CD4-positive, CD25-positive, alpha-beta regulatory T cell (primary cell): ENCODE measurements at regions not wholly inside any gene's neighbourhood (a gene's known extent, or its start where the extent isn't known, plus 50 kb on each side); places are given as distances from the start of the nearest gene placed in this dataset.

Experiments
- ATAC-seq, 2 donors: fragments of 150-1000 bp; cut with Tn5 transposase; one replicate each; pipeline ENCODE4 v1.10.0; 2021; ENCODE audit warnings: low read depth in 2 of 2, moderate number of reproducible peaks in 2 of 2, moderate library complexity in 1 of 2
- DNase-seq, 3 donors: peaks; one replicate each; pipeline versions ENCODE4 v3.0.0 to v3.0.0-alpha.2; 2012 to 2022; ENCODE audit warnings: mixed read lengths in 1 of 3
- H3K27ac ChIP-seq: one replicate; pipeline ENCODE4 v1.7.0; 2013; ENCODE audit warnings: mild to moderate bottlenecking, low read length; ENCODE audit not compliant: insufficient read depth, poor library complexity, severe bottlenecking
- H3K27me3 ChIP-seq: one replicate; pipeline ENCODE4 v1.7.0; 2013; ENCODE audit warnings: low read length; ENCODE audit not compliant: control insufficient read depth, insufficient read depth
- H3K36me3 ChIP-seq: one replicate; pipeline ENCODE4 v1.7.0; 2013; ENCODE audit warnings: mild to moderate bottlenecking, low read length, moderate library complexity; ENCODE audit not compliant: control insufficient read depth, insufficient read depth
- H3K4me1 ChIP-seq: 2 replicates; pipeline ENCODE4 v1.7.0; 2013; ENCODE audit warnings: mild to moderate bottlenecking, low read length; ENCODE audit not compliant: insufficient read depth, control insufficient read depth, poor library complexity, severe bottlenecking
- H3K4me3 ChIP-seq: one replicate; pipeline ENCODE4 v1.7.0; 2013; ENCODE audit warnings: low read depth, mild to moderate bottlenecking, low read length, moderate library complexity
- H3K9me3 ChIP-seq, 2 experiments: 1 replicate in 1 of 2; 2 replicates in 1 of 2; pipeline ENCODE4 v1.7.0; 2013; ENCODE audit warnings: low read length in 2 of 2, mild to moderate bottlenecking in 1 of 2, moderate library complexity in 1 of 2; ENCODE audit not compliant: control insufficient read depth in 2 of 2
- H3K27ac Mint-ChIP-seq, 3 donors: one replicate each; pipeline ENCODE4 v1.8.0; 2020 to 2022; ENCODE audit warnings: mild to moderate bottlenecking in 3 of 3, mixed read lengths in 3 of 3, moderate library complexity in 2 of 3
- H3K27me3 Mint-ChIP-seq: one replicate; pipeline ENCODE4 v1.8.0; 2022; ENCODE audit warnings: mild to moderate bottlenecking, mixed read lengths
- H3K36me3 Mint-ChIP-seq: one replicate; pipeline ENCODE4 v1.8.0; 2020; ENCODE audit warnings: mixed read lengths
- H3K4me1 Mint-ChIP-seq, 4 donors: one replicate each; pipeline ENCODE4 v1.8.0; 2020 to 2022; ENCODE audit warnings: mixed read lengths in 4 of 4, mild to moderate bottlenecking in 1 of 4
- H3K4me3 Mint-ChIP-seq, 4 donors: one replicate each; pipeline ENCODE4 v1.8.0; 2020 to 2022; ENCODE audit warnings: mild to moderate bottlenecking in 4 of 4, mixed read lengths in 4 of 4, moderate library complexity in 3 of 4
- H3K9me3 Mint-ChIP-seq, 7 donors: one replicate each; pipeline ENCODE4 v1.8.0; 2020 to 2022; ENCODE audit warnings: mixed read lengths in 7 of 7, mild to moderate bottlenecking in 3 of 7, moderate library complexity in 2 of 7

DNA sequence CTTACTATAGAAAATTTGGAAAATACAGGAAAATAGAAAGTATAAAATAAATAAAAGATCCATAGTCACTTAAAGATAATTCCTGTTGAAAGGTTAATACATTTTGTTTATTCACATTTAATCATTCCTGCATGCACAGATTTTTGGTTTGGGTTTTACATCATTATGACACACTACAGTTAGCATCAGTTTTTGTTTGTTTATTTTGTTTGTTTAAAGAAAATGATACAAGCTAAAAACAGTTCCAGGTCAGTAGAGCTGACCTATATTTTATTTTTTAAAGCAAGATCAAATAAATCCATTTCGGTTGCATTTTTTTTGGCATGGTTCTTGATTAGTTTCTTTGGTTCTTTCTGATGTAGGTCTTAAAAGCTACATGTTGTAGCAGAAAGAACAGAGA lies 68.8 kb upstream of the CCDC91 start:
- H3K27me3 ChIP-seq = no peaks in the 10 kb centered on the region
- no peaks in the 10 kb centered on the region for H3K4me1 Mint-ChIP-seq
- peaks cover 0 to 1% (median 0%) of the 10 kb centered on the region in 7 donors for H3K9me3 Mint-ChIP-seq
- no peaks in the 10 kb centered on the region for H3K9me3 ChIP-seq
- H3K27ac ChIP-seq = no peak overlapping the region
- no peaks in the 10 kb centered on the region for H3K4me1 ChIP-seq
- peaks cover 5% of the 10 kb centered on the region for H3K27me3 Mint-ChIP-seq
- no peak overlapping the region for H3K4me3 ChIP-seq
- no peaks in the 10 kb centered on the region for H3K36me3 Mint-ChIP-seq
- DNase-seq (no peak), ATAC-seq (no peak)
- no peak overlapping the region for H3K27ac Mint-ChIP-seq
- H3K4me3 Mint-ChIP-seq = no peak overlapping the region
- no peaks in the 10 kb centered on the region for H3K36me3 ChIP-seq

DNA sequence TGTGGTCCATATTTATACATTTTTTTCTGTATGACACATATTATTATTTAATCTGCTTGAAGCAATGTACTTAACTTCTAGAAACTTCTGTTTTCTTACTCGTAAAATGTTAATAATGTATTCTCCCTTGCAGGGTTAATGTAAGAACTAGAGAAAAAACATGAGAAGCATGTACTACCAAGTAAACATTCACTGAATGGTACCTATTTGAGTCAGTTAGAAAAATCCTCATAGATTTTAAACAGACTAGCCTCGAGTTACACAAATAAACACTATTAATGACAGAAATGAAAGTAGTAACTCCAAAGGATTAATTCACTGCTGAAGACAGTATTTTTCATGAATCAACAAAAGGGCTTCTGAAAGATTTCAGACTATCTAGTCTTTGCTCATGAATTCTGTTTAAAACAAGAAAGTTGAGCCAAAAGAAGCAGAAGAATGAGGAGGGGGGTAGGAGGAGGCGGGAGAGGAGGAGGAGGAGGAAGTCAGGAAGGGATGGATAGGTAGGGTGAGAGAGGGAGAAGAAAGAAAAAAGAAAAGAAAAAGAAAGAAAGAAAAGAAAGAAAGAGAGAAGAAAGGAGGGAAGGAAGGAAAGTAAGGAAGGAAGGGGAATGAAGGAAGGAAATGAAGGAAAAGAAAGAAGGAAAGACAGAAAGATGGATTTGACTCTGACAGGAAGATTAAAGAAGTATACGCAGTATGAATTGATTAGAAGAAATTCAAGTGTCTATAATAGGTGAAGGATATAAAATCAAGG lies 68.2 kb upstream of the CCDC91 start:
- no peaks in the 10 kb centered on the region for H3K27me3 ChIP-seq
- ATAC-seq (no peak), DNase-seq (no peak)
- H3K27ac ChIP-seq = no peak overlapping the region
- H3K27ac Mint-ChIP-seq = no peak overlapping the region
- H3K4me3 ChIP-seq = no peak overlapping the region
- H3K4me3 Mint-ChIP-seq = no peak overlapping the region
- no peaks in the 10 kb centered on the region for H3K36me3 Mint-ChIP-seq
- no peaks in the 10 kb centered on the region for H3K4me1 Mint-ChIP-seq
- H3K36me3 ChIP-seq = no peaks in the 10 kb centered on the region
- peaks cover 5% of the 10 kb centered on the region for H3K27me3 Mint-ChIP-seq
- peaks cover 0 to 1% (median 0%) of the 10 kb centered on the region in 7 donors for H3K9me3 Mint-ChIP-seq
- H3K9me3 ChIP-seq = no peaks in the 10 kb centered on the region
- H3K4me1 ChIP-seq = no peaks in the 10 kb centered on the region

DNA sequence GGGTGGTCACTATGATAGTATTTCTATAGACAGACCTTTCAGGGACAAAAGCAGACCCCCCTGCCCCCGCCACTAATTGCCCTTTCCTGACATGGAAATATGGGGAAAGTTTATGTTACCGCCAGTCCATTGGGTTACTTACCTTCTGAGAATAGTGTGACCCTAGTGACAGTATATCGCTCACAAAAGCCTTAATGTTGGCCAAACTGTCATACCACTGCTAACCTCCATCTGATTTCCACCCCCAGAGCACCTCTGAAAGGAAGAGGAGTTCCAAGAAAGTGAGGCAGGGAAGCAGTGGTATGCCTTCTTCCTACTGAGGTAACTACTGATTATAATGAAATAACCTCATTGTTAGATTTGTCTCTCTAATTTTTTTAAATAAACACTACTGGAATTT lies 67.5 kb upstream of the CCDC91 start:
- Histone ChIP-seq H3K4me3 (no peak overlapping the region), H3K4me1 (no peaks in the 10 kb centered on the region), H3K9me3 (no peaks in the 10 kb centered on the region), H3K27ac (no peak overlapping the region), H3K27me3 (no peaks in the 10 kb centered on the region), H3K36me3 (no peaks in the 10 kb centered on the region)
- no peak for DNase-seq
- no peaks in the 10 kb centered on the region for H3K36me3 Mint-ChIP-seq
- no peak for ATAC-seq
- no peak overlapping the region for H3K4me3 Mint-ChIP-seq
- H3K9me3 Mint-ChIP-seq = peaks cover 0 to 1% (median 0%) of the 10 kb centered on the region in 7 donors
- H3K4me1 Mint-ChIP-seq = no peaks in the 10 kb centered on the region
- H3K27ac Mint-ChIP-seq = no peak overlapping the region
- H3K27me3 Mint-ChIP-seq = peaks cover 5% of the 10 kb centered on the region

DNA sequence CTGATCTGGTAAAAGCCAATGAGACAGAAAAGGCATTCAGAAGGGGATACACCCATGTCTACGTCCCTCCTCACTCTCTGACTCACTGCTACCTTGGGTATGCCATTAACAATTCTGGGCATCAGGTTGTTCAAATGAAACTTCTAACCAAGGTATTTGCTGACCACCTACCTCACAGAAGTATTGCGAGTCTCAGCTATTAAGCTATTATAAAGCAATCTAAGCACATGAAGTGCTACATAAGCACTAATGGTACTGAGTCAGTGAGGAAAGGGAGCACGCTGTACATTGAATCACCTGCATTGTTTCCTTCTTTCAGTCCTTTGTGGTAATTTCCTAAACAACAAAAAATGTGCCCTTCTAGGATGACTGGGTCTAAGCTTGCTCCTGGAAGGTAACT lies 62.8 kb upstream of the CCDC91 start:
- peaks cover 0 to 2% (median 0%) of the 10 kb centered on the region in 4 donors for H3K4me1 Mint-ChIP-seq
- H3K27me3 ChIP-seq = no peaks in the 10 kb centered on the region

DNA sequence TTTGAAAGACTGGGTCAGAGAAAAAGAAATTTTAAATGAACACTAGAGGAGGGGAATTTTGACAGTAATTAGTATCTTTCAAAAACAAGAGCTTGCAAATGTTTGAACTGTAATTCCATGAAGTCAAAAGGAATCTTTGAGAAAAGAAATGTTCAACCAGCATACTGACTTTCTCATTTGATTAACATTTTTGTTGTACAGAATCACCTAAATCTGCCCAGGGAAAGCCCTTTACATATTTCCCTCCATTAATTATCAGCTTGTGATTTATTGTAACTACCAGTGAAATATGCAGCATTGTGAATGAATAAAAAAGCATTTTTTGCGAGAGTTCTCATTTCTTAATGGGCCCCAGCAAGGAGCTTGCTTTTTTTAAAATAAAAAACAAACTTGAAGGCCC lies 61.2 kb upstream of the CCDC91 start:
- H3K27me3 ChIP-seq = no peaks in the 10 kb centered on the region
- H3K27me3 Mint-ChIP-seq = peaks cover 4% of the 10 kb centered on the region
- H3K4me1 Mint-ChIP-seq = peaks cover 0 to 2% (median 0%) of the 10 kb centered on the region in 4 donors
- no peaks in the 10 kb centered on the region for H3K9me3 ChIP-seq
- DNase-seq (no peak), ATAC-seq (no peak)
- H3K4me1 ChIP-seq = no peaks in the 10 kb centered on the region
- H3K9me3 Mint-ChIP-seq = no peaks in the 10 kb centered on the region
- H3K27ac ChIP-seq = no peak overlapping the region
- H3K4me3 ChIP-seq = no peak overlapping the region
- no peaks in the 10 kb centered on the region for H3K36me3 ChIP-seq
- H3K36me3 Mint-ChIP-seq = peaks cover 3% of the 10 kb centered on the region
- H3K27ac Mint-ChIP-seq = no peak overlapping the region
- H3K4me3 Mint-ChIP-seq = no peak overlapping the region

More for the DNA sequence above, 62.8 kb upstream of the CCDC91 start:
- H3K27me3 Mint-ChIP-seq = peaks cover 5% of the 10 kb centered on the region
- Histone ChIP-seq H3K27ac (no peak overlapping the region), H3K4me1 (no peaks in the 10 kb centered on the region), H3K4me3 (no peak overlapping the region), H3K36me3 (no peaks in the 10 kb centered on the region), H3K9me3 (no peaks in the 10 kb centered on the region)
- ATAC-seq (no peak), DNase-seq (no peak)
- H3K27ac Mint-ChIP-seq = no peak overlapping the region
- H3K9me3 Mint-ChIP-seq = no peaks in the 10 kb centered on the region
- peaks cover 3% of the 10 kb centered on the region for H3K36me3 Mint-ChIP-seq
- no peak overlapping the region for H3K4me3 Mint-ChIP-seq

DNA sequence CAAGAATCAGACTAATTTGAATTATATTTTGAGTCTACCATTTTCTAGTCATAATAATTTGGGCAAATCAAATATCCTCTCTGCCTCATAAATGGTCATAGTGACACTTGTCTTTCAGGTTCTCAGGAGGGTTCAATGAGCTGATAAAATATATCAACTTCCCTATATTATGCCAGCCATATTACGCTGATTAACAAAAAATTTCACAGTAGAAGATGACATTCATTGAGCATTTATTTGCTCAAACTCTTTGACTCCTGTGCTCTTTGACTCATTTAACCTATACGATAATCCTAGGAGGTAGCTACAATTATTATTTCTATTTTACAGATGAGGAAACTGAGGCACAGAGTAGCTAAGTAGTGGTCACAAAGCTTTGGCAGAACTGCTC lies 60.0 kb upstream of the CCDC91 start:
- peaks cover 0 to 2% (median 0%) of the 10 kb centered on the region in 4 donors for H3K4me1 Mint-ChIP-seq
- no peaks in the 10 kb centered on the region for H3K9me3 Mint-ChIP-seq
- H3K4me3 Mint-ChIP-seq = no peak overlapping the region
- DNase-seq (no peak), ATAC-seq (no peak)
- H3K27me3 Mint-ChIP-seq = peaks cover 4% of the 10 kb centered on the region
- Histone ChIP-seq H3K4me1 (no peaks in the 10 kb centered on the region), H3K27ac (no peak overlapping the region), H3K4me3 (no peak overlapping the region), H3K36me3 (no peaks in the 10 kb centered on the region), H3K27me3 (no peaks in the 10 kb centered on the region), H3K9me3 (no peaks in the 10 kb centered on the region)
- H3K27ac Mint-ChIP-seq = no peak overlapping the region
- H3K36me3 Mint-ChIP-seq = peaks cover 3% of the 10 kb centered on the region

DNA sequence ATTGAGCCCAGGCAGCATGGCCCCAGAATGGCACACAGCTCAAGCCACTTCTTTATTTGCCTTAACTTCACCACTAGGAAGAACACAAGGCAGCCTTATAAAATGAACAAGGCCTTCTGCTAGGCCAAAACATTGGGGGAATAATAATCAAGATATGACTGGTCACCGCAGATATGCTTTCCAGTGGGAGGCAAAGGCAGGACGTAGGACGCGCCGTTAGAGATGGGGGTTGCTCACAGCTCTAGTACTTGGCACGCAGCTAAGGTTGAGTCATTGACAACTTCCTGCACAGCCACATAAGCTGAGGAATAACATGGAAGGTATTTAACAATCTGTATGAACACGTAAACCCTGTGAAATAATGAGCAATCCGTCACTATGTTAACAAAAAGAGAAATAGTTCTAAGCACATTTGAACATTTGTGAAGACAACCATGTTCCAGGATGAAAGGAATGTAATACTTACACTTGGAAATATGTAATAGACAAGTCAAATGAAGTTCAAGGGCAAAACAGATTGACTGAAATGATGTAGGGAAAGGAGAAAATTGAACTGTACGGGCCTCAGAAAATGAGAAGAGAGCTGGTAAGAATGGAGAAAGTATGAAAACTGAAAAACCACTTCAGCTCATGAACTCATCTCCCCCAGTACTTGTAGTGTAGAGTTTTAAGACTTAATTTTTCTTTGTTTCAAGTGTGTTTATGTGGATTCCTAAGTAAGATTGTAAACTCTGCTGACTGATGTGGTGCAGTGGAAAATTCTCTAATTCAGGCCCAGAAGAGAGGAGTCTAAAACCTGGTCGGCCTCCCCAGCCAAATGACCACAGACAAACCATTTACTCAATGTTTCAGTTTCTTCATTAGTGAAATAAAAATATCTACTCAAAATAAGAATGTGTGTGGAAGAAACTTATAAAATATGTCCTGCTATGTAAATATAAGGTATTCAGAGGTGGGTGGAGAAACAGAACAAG lies 59.3 kb upstream of the CCDC91 start:
- H3K9me3 Mint-ChIP-seq = no peaks in the 10 kb centered on the region
- H3K4me3 ChIP-seq = no peak overlapping the region
- no peak overlapping the region for H3K27ac ChIP-seq
- H3K27me3 ChIP-seq = no peaks in the 10 kb centered on the region
- H3K36me3 ChIP-seq = no peaks in the 10 kb centered on the region
- H3K4me1 ChIP-seq = no peaks in the 10 kb centered on the region
- ATAC-seq (no peak), DNase-seq (peak in 1 of 3 donors; percentile 12)
- H3K27ac Mint-ChIP-seq = no peak overlapping the region
- no peaks in the 10 kb centered on the region for H3K9me3 ChIP-seq
- H3K27me3 Mint-ChIP-seq = peaks cover 7% of the 10 kb centered on the region
- peaks cover 3% of the 10 kb centered on the region for H3K36me3 Mint-ChIP-seq
- peaks cover 0 to 2% (median 0%) of the 10 kb centered on the region in 4 donors for H3K4me1 Mint-ChIP-seq
- H3K4me3 Mint-ChIP-seq = no peak overlapping the region
